SKM-1 treated with dmso at 0.1 percent for 144 hours (cell line): ENCODE measurements at regions not wholly inside any gene's neighbourhood (a gene's known extent, or its start where the extent isn't known, plus 50 kb on each side); places are given as distances from the start of the nearest gene placed in this dataset.
"Not testable (repeated sequence)": the region's sequence is repeated elsewhere in the genome, so short reads cannot be mapped to it uniquely, and the experiment has no call there.

Experiments used
- DNase-seq: peaks from one replicate; lab custom pipeline; 2025; ENCODE audit not compliant: unreplicated experiment; lab: John Stamatoyannopoulos, UW

- no peak for DNase-seq
Measured at GRCh38 chr5:159681661-159682060, 234.6 kb upstream of the ADRA1B start.

GRCh38 chr5:159682623-159683022 lies 233.7 kb upstream of the ADRA1B start:
- no peak for DNase-seq

GRCh38 chr5:159687892-159688291 lies 228.4 kb upstream of the ADRA1B start:
- DNase-seq: not testable (repeated sequence)

- DNase-seq: no peak
Measured at GRCh38 chr5:159695741-159696294, 220.5 kb upstream of the ADRA1B start.

- no peak for DNase-seq
Measured at GRCh38 chr5:159697530-159697929, 218.8 kb upstream of the ADRA1B start.

- DNase-seq: no peak
Measured at GRCh38 chr5:159698322-159698721, 218.0 kb upstream of the ADRA1B start.

- no peak for DNase-seq
Measured at GRCh38 chr5:159700016-159700415, 216.3 kb upstream of the ADRA1B start.

- DNase-seq: no peak
Measured at GRCh38 chr5:159702301-159702700, 214.0 kb upstream of the ADRA1B start.

GRCh38 chr5:159702826-159703225 lies 213.5 kb upstream of the ADRA1B start:
- no peak for DNase-seq

GRCh38 chr5:159704160-159704559 lies 212.1 kb upstream of the ADRA1B start:
- no peak for DNase-seq

GRCh38 chr5:159705948-159706347 lies 210.3 kb upstream of the ADRA1B start:
- no peak for DNase-seq

GRCh38 chr5:159708090-159708489 lies 208.2 kb upstream of the ADRA1B start:
- no peak for DNase-seq

GRCh38 chr5:159712672-159713071 lies 203.6 kb upstream of the ADRA1B start:
- DNase-seq: no peak

GRCh38 chr5:159713254-159713653 lies 203.0 kb upstream of the ADRA1B start:
- DNase-seq: no peak

GRCh38 chr5:159713773-159714172 lies 202.5 kb upstream of the ADRA1B start:
- no peak for DNase-seq

- DNase-seq: no peak
Measured at GRCh38 chr5:159725475-159725874, 190.8 kb upstream of the ADRA1B start.

- no peak for DNase-seq
Measured at GRCh38 chr5:159727167-159727566, 189.1 kb upstream of the ADRA1B start.

GRCh38 chr5:159730285-159730684 lies 186.0 kb upstream of the ADRA1B start:
- no peak for DNase-seq

- DNase-seq: no peak
Measured at GRCh38 chr5:159732220-159732619, 184.1 kb upstream of the ADRA1B start.

- DNase-seq: no peak
Measured at GRCh38 chr5:159734366-159734765, 181.9 kb upstream of the ADRA1B start.

GRCh38 chr5:159735036-159735435 lies 181.2 kb upstream of the ADRA1B start:
- no peak for DNase-seq

- DNase-seq: no peak
Measured at GRCh38 chr5:159735749-159736660, 180.3 kb upstream of the ADRA1B start.

GRCh38 chr5:159736844-159737243 lies 179.4 kb upstream of the ADRA1B start:
- no peak for DNase-seq
